Activated naive CD4-positive, alpha-beta T cell treated with Interleukin-2 at 50 U/mL for 16 hours (primary cell): ENCODE measurements at regions not wholly inside any gene's neighbourhood (a gene's known extent, or its start where the extent isn't known, plus 50 kb on each side); places are given as distances from the start of the nearest gene placed in this dataset.
"Not testable (repeated sequence)": the region's sequence is repeated elsewhere in the genome, so short reads cannot be mapped to it uniquely, and the experiment has no call there.

ENCODE experiments used
- DNase-seq: peaks from one replicate; pipeline ENCODE4 v3.0.0-alpha.2; 2020

- DNase-seq, result no peak
Observed at GRCh38 chr10:124206616-124207015, 113.2 kb upstream of the CHST15 start.

DNA sequence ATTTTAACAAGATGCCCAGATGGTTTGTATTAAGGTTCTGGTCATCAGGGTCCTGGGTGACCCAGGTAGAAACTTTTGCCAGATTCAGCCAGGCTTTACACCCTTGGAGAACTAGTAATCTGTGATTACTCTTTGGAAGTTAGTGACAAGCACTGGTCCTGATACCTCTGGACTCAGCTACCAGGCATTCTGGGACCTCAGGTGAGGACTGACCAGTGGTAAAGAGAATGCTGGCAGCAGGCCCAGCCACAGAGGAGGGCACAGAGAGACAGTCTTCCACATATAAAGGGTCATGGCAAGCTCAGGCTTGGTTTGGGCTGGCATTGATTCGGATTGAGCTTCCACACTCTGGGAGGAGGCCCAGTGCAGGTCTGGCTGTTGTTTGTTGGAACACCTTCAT is 112.0 kb upstream of the CHST15 start:
- DNase-seq, result no peak

DNA sequence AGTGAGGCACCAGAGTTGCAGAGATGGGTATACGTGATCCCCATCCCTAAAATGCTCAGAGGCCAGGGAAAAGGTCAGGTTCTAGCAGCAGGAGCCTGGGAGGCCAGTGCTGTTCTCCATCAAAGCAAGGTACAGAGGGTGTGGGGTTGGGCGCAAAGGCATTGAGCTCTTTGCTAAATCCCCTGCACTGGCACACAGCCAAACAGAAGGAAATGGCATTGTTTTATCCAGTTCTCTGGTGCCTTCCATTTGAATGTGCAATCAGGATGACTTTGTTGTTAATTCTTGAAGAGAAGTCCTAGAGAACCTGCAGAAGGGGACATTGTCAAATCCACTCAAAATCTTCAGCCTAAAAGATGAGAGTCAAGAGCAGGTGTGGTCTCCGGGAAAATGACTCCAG is 111.3 kb upstream of the CHST15 start:
- no peak for DNase-seq

DNA sequence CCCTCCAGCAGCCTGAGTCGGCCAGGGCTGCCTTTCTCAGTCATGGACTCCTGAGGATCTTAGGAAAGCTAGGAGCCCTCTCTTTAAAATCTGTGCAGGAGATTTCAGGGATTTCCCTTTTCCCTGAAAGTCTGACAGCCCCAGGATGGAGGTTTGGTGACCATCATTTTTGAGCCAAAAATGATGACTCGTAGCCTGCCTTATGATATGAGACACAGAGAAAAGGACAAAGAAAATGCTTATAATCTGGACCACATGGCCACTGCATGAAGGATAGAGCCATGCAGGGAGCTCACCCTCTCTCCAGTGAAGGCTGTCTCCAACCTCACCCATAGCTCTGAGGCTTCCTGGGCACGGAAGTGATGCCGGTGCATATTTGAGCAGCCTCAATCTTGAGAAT is 106.6 kb upstream of the CHST15 start:
- DNase-seq, result no peak

DNA sequence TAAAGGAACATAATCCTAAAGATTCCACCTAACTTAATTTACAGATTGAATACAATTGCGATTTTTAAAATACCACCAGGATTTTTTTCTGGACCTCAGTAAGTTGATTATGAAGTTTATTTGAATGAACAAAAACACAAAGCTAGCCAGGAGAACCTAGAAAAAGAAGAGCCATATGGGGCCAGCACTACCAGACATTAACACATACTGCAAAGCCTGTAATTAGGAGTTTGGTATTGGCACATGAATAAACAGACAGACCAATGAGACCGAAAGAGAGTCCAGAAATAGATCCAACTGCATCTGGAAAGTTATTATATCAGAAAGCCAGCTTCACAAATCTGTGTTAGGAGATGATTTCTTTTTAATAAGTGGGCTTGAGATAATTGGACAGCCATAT is 105.5 kb upstream of the CHST15 start:
- DNase-seq, result no peak

DNA sequence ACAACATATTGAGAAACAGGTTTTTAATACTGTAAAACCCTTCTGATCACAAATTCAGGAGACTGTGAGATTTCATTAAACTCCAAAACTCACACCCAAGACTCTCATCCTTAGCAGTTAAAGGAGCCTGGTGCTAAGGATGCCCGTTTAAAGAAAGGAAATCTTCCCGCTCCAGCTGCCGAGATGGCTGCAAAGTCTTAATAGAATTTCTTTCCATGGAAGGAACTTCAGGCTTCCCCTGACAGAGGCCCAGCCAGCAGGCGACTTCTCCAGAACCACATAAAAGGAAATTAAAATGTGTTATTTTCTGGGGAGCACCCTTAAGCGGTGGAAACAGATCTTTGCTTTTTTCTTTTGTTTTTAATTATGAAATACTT is 104.7 kb upstream of the CHST15 start:
- no peak for DNase-seq

DNA sequence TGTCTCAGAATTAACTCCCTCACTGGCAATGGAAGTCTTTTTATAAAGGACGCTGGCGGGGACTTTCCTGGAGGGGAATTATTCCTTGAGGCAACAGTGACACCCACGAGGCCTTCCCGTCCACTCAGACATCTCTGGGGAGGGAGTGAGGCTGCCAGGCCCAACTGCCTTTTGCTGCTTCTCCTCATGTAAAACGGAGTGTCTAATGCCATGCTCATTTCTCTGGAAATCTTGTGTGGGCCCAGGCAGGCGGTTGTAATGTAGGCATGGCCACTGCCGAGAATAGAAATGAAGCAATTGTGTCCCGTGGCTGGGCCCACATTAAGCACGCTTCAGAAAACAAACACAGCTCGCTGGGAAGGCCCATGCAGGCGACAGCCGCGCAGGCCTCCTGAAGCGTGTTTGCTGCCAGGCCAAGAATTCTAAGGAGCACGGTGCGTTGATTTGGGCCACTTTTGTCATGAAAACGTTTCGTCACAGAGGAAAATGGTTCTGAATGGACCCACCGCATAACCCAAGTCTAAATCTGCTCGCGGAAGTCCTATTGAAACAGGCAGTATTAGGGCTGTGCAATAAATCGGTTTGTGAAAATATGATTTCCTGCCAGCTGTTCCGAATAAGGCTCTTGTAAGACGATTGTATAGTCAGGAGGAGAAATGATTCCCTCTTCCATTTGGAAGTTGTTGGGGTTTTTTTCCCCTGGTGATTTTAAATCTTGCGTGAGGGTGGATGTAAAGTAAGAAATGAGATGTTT is 104.2 kb upstream of the CHST15 start:
- no peak for DNase-seq

DNA sequence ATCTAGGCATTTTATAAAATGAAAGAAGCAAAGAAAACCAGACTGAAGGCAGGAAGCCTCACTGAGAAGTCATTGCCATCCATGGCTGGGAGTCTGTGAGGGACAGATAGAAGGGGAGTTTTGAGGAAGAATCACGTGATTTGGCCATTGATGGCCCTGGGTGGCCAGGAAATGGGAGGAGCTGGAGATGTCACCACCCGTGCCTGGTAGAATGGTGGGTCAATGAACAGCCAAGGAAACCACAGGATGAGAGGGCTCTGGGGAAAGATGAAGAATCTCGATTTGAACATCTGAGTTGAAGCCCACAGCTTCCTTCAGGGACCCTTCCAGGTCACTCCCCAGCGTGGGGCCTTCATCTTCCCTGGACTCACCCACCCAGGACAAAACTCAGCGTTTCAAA is 103.3 kb upstream of the CHST15 start:
- DNase-seq, result no peak

- DNase-seq, result no peak
Observed at GRCh38 chr10:124194199-124194824, 100.9 kb upstream of the CHST15 start.

GRCh38 chr10:124193309-124193696 is 99.9 kb upstream of the CHST15 start:
- no peak for DNase-seq

GRCh38 chr10:124192664-124193308 is 99.4 kb upstream of the CHST15 start:
- DNase-seq, result not testable (repeated sequence)

DNA sequence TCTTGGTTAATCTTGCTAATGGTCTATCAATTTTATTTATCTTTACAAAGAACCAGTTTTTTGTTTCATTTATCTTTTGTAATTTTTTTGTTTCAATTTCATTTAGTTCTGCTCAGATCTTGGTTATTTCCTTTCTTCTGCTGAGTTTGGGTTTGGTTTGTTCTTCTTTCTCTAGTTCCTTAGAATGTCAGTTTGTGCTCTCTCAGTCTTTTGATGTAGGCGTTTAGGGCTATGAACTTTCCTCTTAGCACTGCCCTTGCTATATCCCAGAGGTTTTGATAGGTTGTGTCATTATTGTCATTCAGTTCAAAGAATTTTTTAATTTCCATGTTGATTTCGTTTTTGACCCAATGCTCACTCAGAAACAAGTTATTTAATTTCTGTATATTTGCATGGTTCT is 97.1 kb upstream of the CHST15 start:
- not testable (repeated sequence) for DNase-seq

DNA sequence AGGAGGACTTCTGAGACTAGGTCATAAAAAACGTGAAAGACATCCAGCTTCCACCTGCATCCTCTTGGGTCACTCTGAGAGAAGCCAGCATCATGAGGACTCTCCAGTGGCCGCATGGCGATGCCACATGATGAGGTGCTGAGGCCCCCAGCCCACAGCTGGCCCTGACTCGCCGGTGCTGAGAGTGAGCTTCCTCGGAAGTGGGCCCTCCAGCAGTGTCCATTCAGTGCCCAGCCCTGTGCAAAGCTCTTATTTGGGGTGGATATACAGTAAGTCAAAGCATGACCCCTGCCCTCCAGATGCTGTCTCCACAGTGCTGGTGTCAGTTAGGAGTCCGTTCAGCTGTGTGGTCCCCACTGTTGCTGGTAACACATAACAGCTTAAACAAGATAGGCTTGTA is 93.6 kb upstream of the CHST15 start:
- no peak for DNase-seq

DNA sequence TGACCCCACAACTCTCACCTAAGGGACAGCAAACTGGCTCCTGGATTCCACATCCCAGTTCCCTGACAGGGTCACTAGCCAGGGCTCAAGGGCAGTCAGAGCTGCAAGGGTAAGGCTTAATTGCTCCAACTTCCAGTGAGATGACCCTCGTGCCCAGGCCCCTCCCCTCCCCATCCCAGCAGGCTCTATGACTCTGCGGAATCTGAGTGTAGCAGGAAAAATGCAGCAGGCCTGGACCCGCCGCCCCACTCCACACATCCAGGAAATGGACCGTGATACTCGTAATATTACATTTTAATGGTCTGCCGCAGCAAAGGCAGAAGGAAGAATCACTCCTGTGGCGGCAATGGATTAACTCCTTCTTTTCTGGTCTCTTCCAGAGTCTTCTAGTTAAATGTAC is 91.7 kb upstream of the CHST15 start:
- DNase-seq, result no peak

- DNase-seq, result no peak
Observed at GRCh38 chr10:124184208-124184830, 90.9 kb upstream of the CHST15 start.

- no peak for DNase-seq
Observed at GRCh38 chr10:124183617-124184016, 90.2 kb upstream of the CHST15 start.

DNA sequence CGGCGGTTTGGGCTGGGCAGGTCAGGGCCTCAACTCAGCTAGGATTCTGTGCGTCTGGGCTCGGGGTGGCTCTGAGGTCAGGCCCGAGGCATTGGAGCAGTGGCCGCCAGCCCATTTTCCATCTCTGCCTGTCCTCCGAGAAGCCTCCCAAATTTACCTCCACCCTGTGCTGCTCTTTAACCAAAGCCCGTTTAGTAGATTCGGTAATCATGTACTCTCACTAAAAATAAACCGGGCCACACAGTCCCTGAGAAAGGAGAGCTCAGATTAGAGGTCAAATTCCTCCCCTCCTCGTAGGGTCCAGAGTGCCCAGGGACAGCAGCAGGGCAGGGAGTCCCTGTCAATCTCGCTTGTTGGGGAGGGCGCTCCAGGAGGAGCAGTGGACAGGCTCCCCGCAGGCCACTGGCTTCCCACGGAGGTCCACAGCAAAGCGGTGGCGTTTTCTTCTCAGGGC is 88.7 kb upstream of the CHST15 start:
- DNase-seq, result no peak

- DNase-seq, result no peak
Observed at GRCh38 chr10:124181656-124182055, 88.3 kb upstream of the CHST15 start.

DNA sequence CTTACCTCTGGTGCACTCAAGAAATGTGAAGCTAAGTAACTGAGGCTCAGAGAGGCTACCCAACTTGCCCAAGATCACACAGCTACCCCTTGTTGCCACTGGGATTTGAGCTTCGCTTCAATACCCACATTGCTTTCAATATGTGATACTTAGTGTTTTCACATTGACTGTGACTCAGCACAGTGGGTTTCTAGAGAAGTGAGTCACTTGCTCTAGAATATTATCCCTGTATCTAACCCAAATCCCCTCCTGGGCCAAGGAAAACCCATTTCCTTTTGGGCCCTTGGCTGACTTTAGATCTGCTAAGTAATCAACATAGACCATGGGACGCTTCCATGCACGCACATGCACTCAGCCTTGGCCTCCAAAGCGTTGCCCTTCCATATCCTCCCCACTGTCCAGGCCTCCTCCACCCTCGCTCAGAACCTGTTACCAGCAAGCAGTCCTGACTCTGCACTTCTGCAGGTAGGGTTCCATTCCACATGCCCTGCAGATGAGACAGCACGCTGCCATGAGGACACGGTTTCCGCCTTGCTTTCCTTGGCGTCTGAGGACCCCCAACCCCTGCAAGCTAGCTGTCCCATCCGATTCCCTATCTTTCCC is 87.7 kb upstream of the CHST15 start:
- DNase-seq, result no peak

GRCh38 chr10:124180044-124180745 is 86.8 kb upstream of the CHST15 start:
- DNase-seq, result no peak

- no peak for DNase-seq
Observed at GRCh38 chr10:124179308-124180043, 86.1 kb upstream of the CHST15 start.

DNA sequence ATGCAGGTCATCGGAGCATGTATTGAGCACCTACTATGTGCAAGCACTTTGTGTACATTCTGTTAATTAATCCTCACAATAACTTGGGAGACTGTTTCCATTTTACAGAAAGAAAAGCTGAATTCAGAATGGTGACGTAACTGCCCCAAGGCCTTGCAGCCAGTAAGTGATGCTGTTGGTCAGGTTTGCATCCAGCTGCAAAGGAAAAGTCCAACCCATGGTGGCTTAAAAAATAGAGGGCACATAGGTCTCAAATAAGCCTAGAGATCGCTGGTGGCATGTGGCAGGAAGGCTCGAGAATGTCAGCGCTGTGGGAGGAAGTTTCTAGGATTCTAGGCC is 83.8 kb upstream of the CHST15 start:
- no peak for DNase-seq
